Neural progenitor cell (in vitro differentiated cells): ENCODE measurements at regions not wholly inside any gene's neighbourhood (a gene's known extent, or its start where the extent isn't known, plus 50 kb on each side); places are given as distances from the start of the nearest gene placed in this dataset.

Source experiments
- DNase-seq: peaks from one replicate; pipeline ENCODE4 v3.0.0-alpha.2; 2016; ENCODE audit warnings: low spot score
- H2AFZ ChIP-seq: fragments of 200-600 bp; sonication (generic); replicated peaks from 2 replicates; pipeline ENCODE4 v1.6.1; 2016; ENCODE audit warnings: antibody characterized with exemption
- H3F3A ChIP-seq: fragments of 200-600 bp; sonication (generic); 2 replicates; pipeline ENCODE4 v1.6.1; 2016; ENCODE audit warnings: antibody characterized with exemption, low read depth
- H3K27ac ChIP-seq: fragments of 200-600 bp; sonication (generic); 2 replicates; pipeline ENCODE4 v1.5.1; 2016; ENCODE audit warnings: mild to moderate bottlenecking
- H3K27me3 ChIP-seq: fragments of 200-600 bp; sonication (generic); 2 replicates; pipeline ENCODE4 v1.6.1; 2016; ENCODE audit warnings: mild to moderate bottlenecking, moderate library complexity
- H3K36me3 ChIP-seq: fragments of 200-600 bp; sonication (generic); 2 replicates; pipeline ENCODE4 v1.5.1; 2016
- H3K4me1 ChIP-seq: fragments of 200-600 bp; sonication (generic); 2 replicates; pipeline ENCODE4 v1.6.1; 2016; ENCODE audit warnings: mixed run types
- H3K4me2 ChIP-seq: fragments of 200-600 bp; sonication (generic); 2 replicates; pipeline ENCODE4 v1.6.1; 2016
- H3K4me3 ChIP-seq: fragments of 200-600 bp; sonication (generic); 2 replicates; pipeline ENCODE4 v1.5.1; 2016
- H3K79me2 ChIP-seq: fragments of 200-600 bp; sonication (generic); 2 replicates; pipeline ENCODE4 v1.6.1; 2016; ENCODE audit warnings: low read depth
- H3K9ac ChIP-seq: fragments of 200-600 bp; sonication (generic); 2 replicates; pipeline ENCODE4 v1.6.1; 2016
- H3K9me3 ChIP-seq: fragments of 200-600 bp; sonication (generic); 2 replicates; pipeline ENCODE4 v1.5.1; 2016; ENCODE audit warnings: low read depth
- H4K20me1 ChIP-seq: fragments of 200-600 bp; sonication (generic); 2 replicates; pipeline ENCODE4 v1.6.1; 2016; ENCODE audit warnings: low read depth
- H3K27ac Mint-ChIP-seq: 3 replicates; pipeline ENCODE4 v1.8.0; 2021; ENCODE audit warnings: mixed read lengths
- H3K27me3 Mint-ChIP-seq: 2 replicates; pipeline ENCODE4 v1.8.0; 2022; ENCODE audit warnings: low read depth, mild to moderate bottlenecking, inconsistent platforms, moderate library complexity, mixed read lengths; ENCODE audit not compliant: insufficient read depth
- H3K36me3 Mint-ChIP-seq: 3 replicates; pipeline ENCODE4 v1.8.0; 2021; ENCODE audit warnings: mixed read lengths
- H3K4me1 Mint-ChIP-seq: 3 replicates; pipeline ENCODE4 v1.8.0; 2021; ENCODE audit warnings: mixed read lengths
- H3K4me3 Mint-ChIP-seq: 3 replicates; pipeline ENCODE4 v1.8.0; 2021; ENCODE audit warnings: mild to moderate bottlenecking, moderate library complexity, mixed read lengths
- H3K9me3 Mint-ChIP-seq: 3 replicates; pipeline ENCODE4 v1.8.0; 2020; ENCODE audit warnings: mixed read lengths
- EZH2 ChIP-seq: fragments of 200-600 bp; sonication (generic); IDR thresholded peaks from 2 replicates; pipeline ENCODE4 v1.6.1; 2017; ENCODE audit warnings: antibody characterized with exemption, mild to moderate bottlenecking, moderate library complexity
- EZH2phosphoT487 ChIP-seq: fragments of 200-600 bp; sonication (generic); IDR thresholded peaks from 2 replicates; pipeline ENCODE4 v1.6.1; 2017; ENCODE audit warnings: antibody characterized with exemption
- TF ChIP-seq, protein P1 (sequence below): fragments of 200-600 bp; sonication (generic); IDR thresholded peaks from 2 replicates; pipeline ENCODE4 v1.5.1; 2017; ENCODE audit warnings: antibody characterized with exemption, mild to moderate bottlenecking

DNA sequence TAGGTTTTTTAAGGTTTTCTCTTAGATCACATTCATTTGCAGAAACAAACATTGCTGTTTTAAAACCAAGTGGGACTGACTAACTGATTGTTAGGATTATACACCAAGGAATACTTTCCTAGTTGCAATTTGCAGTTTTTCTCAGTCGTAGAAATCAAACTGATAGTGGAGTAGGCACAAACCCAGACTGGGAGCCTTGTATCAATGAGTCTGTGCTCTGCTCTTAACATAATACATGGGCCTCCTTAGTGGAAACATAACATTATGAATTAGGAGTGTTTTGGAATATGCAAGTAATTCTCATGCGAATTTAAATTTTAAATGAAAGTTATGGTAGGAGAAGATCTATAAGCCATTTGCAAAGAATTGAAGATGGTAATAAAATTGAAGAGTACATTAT lies 223.5 kb downstream of the CLCN4 start:
- TF ChIP-seq, protein P1, sequence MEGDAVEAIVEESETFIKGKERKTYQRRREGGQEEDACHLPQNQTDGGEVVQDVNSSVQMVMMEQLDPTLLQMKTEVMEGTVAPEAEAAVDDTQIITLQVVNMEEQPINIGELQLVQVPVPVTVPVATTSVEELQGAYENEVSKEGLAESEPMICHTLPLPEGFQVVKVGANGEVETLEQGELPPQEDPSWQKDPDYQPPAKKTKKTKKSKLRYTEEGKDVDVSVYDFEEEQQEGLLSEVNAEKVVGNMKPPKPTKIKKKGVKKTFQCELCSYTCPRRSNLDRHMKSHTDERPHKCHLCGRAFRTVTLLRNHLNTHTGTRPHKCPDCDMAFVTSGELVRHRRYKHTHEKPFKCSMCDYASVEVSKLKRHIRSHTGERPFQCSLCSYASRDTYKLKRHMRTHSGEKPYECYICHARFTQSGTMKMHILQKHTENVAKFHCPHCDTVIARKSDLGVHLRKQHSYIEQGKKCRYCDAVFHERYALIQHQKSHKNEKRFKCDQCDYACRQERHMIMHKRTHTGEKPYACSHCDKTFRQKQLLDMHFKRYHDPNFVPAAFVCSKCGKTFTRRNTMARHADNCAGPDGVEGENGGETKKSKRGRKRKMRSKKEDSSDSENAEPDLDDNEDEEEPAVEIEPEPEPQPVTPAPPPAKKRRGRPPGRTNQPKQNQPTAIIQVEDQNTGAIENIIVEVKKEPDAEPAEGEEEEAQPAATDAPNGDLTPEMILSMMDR = no peak
- TF ChIP-seq EZH2phosphoT487 (no peak), EZH2 (no peak)
- H3K4me3 Mint-ChIP-seq = no peak overlapping the region
- Histone ChIP-seq H3K4me1 (no peaks in the 10 kb centered on the region), H2AFZ (no peak overlapping the region), H3K36me3 (no peaks in the 10 kb centered on the region), H3F3A (no peaks in the 10 kb centered on the region), H3K4me3 (no peak overlapping the region), H3K79me2 (no peaks in the 10 kb centered on the region), H3K4me2 (no peak overlapping the region), H3K9ac (no peak overlapping the region), H3K9me3 (peaks cover 37% of the 10 kb centered on the region), H4K20me1 (no peaks in the 10 kb centered on the region), H3K27ac (no peak overlapping the region), H3K27me3 (no peaks in the 10 kb centered on the region)
- H3K27ac Mint-ChIP-seq = no peak overlapping the region
- no peaks in the 10 kb centered on the region for H3K36me3 Mint-ChIP-seq
- peaks cover 2% of the 10 kb centered on the region for H3K27me3 Mint-ChIP-seq
- peaks cover 16% of the 10 kb centered on the region for H3K9me3 Mint-ChIP-seq
- DNase-seq = no peak
- H3K4me1 Mint-ChIP-seq = no peaks in the 10 kb centered on the region

DNA sequence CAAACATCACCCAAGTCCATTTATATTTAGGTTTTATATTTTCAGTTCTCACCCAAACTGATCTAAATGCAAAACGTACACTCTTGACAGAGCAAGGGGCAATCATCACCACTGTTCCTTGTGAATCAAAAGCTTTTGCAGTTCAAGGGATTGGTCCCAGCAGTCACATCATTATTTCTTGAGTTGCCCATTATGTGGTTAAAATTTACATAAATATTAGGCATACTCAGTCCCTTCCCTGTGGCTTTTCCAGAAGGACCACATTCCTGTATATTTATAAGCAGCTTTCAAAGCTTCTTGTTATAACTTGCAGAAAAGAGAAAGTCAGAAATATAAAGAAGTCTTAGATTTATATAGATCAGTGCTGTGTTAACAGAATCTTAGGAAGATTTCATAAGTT lies 224.4 kb downstream of the CLCN4 start:
- H3K9me3 Mint-ChIP-seq = peaks cover 13% of the 10 kb centered on the region
- no peaks in the 10 kb centered on the region for H3F3A ChIP-seq
- H2AFZ ChIP-seq = no peak overlapping the region
- H3K4me2 ChIP-seq = no peak overlapping the region
- H3K4me3 ChIP-seq = no peak overlapping the region
- peaks cover 2% of the 10 kb centered on the region for H3K27me3 Mint-ChIP-seq
- no peaks in the 10 kb centered on the region for H4K20me1 ChIP-seq
- no peak overlapping the region for H3K27ac Mint-ChIP-seq
- H3K4me1 ChIP-seq = no peaks in the 10 kb centered on the region
- H3K27me3 ChIP-seq = no peaks in the 10 kb centered on the region
- H3K9me3 ChIP-seq = peaks cover 33% of the 10 kb centered on the region
- TF ChIP-seq EZH2 (no peak), EZH2phosphoT487 (no peak)
- TF ChIP-seq, protein P1 = no peak
- H3K36me3 Mint-ChIP-seq = no peaks in the 10 kb centered on the region
- no peaks in the 10 kb centered on the region for H3K79me2 ChIP-seq
- no peak overlapping the region for H3K9ac ChIP-seq
- no peak overlapping the region for H3K4me3 Mint-ChIP-seq
- no peaks in the 10 kb centered on the region for H3K4me1 Mint-ChIP-seq
- no peak for DNase-seq
- no peaks in the 10 kb centered on the region for H3K36me3 ChIP-seq
- no peak overlapping the region for H3K27ac ChIP-seq

DNA sequence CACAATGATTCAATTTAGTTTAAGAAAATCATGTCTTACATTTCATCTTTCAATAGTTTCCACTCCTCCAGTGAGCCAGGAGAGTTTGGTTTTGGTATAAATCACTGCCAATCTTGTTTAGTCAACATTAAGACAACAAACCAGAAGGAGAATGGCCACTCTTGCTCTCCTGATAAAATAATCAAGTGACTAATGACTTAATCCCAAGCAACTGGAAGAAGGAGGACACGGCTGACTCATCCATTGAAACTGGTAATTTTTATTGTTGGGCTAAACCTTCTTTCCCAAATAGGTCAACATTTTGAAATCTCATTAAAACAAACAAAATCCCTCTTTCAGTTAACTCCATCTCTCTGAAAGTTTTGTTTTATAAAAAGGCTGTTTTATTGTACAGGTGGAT lies 230.2 kb downstream of the CLCN4 start:
- H3K36me3 Mint-ChIP-seq = no peaks in the 10 kb centered on the region
- Histone ChIP-seq H4K20me1 (no peaks in the 10 kb centered on the region), H3K4me2 (no peak overlapping the region), H3K9me3 (peaks cover 4% of the 10 kb centered on the region), H3K9ac (no peak overlapping the region), H3K36me3 (no peaks in the 10 kb centered on the region), H3F3A (no peaks in the 10 kb centered on the region), H3K4me1 (peaks cover 6% of the 10 kb centered on the region), H2AFZ (no peak overlapping the region), H3K79me2 (no peaks in the 10 kb centered on the region), H3K27ac (no peak overlapping the region), H3K27me3 (no peaks in the 10 kb centered on the region), H3K4me3 (no peak overlapping the region)
- H3K4me3 Mint-ChIP-seq = no peak overlapping the region
- H3K9me3 Mint-ChIP-seq = peaks cover 3% of the 10 kb centered on the region
- no peaks in the 10 kb centered on the region for H3K4me1 Mint-ChIP-seq
- no peak overlapping the region for H3K27ac Mint-ChIP-seq
- peaks cover 6% of the 10 kb centered on the region for H3K27me3 Mint-ChIP-seq
- no peak for DNase-seq
- TF ChIP-seq, protein P1 = no peak
- no peak for TF ChIP-seq EZH2

DNA sequence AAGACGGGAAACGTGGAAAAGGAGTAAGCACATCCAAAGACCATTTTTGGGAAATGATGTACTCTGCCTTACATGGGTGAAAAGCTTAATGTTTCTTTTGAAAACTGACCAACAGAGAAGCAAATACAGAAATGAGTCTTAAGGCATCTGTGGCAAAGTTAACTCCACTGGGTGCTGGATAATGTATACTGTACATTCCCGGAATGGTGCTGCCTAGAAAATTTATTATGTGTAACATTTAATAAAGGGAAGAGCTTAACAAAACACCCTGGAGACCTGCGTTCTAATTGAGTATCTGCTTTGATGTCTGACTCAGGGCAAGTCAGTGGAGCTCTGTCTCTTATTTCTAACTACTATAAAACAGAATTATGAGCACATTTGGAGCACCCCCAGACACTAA lies 230.2 kb downstream of the MID1 start:
- peaks cover 3% of the 10 kb centered on the region for H3K9me3 Mint-ChIP-seq
- DNase-seq = no peak
- H3K27ac Mint-ChIP-seq = no peak overlapping the region
- no peaks in the 10 kb centered on the region for H4K20me1 ChIP-seq
- no peaks in the 10 kb centered on the region for H3K4me1 Mint-ChIP-seq
- no peak overlapping the region for H3K27ac ChIP-seq
- no peak overlapping the region for H3K4me3 Mint-ChIP-seq
- no peaks in the 10 kb centered on the region for H3K36me3 ChIP-seq
- H3K36me3 Mint-ChIP-seq = no peaks in the 10 kb centered on the region
- peaks cover 4% of the 10 kb centered on the region for H3K27me3 Mint-ChIP-seq
- H3K4me1 ChIP-seq = peaks cover 6% of the 10 kb centered on the region
- no peak overlapping the region for H3K4me3 ChIP-seq
- no peaks in the 10 kb centered on the region for H3K79me2 ChIP-seq
- no peak overlapping the region for H3K9ac ChIP-seq
- no peaks in the 10 kb centered on the region for H3K27me3 ChIP-seq
- no peak overlapping the region for H3K4me2 ChIP-seq
- TF ChIP-seq, protein P1 = no peak
- no peak for TF ChIP-seq EZH2phosphoT487
- TF ChIP-seq EZH2 = no peak
- H2AFZ ChIP-seq = no peak overlapping the region
- peaks cover 4% of the 10 kb centered on the region for H3K9me3 ChIP-seq
- no peaks in the 10 kb centered on the region for H3F3A ChIP-seq
